ENCODE measurements at regions not wholly inside any gene's neighbourhood (a gene's known extent, or its start where the extent isn't known, plus 50 kb on each side); places are given as distances from the start of the nearest gene placed in this dataset.

GRCh38 chr2:66186537-66186936, 248.4 kb upstream of the MEIS1 start:
- TF ChIP-seq CTCF (IDR thresholded peaks at IDR 0.05; ENCODE audit: low read depth, low read length) (no peak), POLR2A (IDR thresholded peaks at IDR 0.05; ENCODE audit: extremely low read depth, insufficient read length) (no peak)

All from NB4 (cell line).